ENCODE measurements at regions not wholly inside any gene's neighbourhood (a gene's known extent, or its start where the extent isn't known, plus 50 kb on each side); places are given as distances from the start of the nearest gene placed in this dataset.

DNA sequence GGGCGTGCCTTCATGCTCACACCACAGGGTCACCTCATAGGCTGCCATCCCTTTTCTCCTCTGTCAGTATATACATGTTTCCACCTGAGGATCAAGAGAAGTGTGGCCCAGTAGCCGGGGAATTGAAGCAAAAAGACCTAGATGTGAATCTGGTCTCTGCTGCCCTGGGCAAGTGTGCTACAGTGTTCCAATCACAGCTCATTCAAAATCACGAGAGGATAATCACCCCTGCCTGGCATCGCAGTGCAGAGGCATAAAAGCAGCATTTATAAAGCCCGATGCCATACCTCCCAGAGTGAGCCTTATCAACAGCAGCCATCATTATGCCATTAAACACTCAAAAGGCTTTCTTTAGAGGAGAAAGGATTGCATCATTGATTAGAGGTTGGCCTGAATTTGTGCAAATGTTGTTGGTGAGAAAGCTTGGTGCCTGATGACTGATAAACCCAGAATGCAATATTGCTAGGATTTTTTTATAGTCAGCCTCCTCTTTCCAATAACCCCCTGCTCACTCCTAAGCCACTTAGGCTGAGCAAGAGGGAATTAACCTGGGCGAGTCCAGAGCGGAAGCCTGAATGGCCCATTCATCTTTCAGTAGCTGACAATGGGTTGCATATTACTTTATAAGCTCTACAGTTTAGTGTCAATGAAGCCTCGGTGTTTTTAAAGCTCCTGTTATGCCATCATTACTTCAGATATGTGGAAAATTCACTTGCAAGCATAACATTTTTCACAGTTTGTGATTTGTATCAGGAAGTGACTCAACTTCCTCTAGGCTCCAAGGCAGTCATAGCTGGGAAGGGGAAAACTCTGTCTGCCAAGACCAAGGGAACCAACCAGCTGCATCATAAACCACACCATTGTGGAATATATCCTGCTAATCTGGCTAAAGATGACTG, 92.5 kb upstream of the NXT1 start:
- Mint-ChIP-seq H3K27me3 (ENCODE audit: unreplicated experiment) (peaks cover 4% of the 10 kb centered on the region), H3K4me3 (ENCODE audit: unreplicated experiment) (no peak overlapping the region), H3K36me3 (ENCODE audit: unreplicated experiment) (no peaks in the 10 kb centered on the region), H3K27ac (ENCODE audit: unreplicated experiment) (no peak overlapping the region), H3K9me3 (ENCODE audit: unreplicated experiment) (no peaks in the 10 kb centered on the region), H3K4me1 (ENCODE audit: low read depth, unreplicated experiment) (no peaks in the 10 kb centered on the region)
- TF ChIP-seq, protein P1, sequence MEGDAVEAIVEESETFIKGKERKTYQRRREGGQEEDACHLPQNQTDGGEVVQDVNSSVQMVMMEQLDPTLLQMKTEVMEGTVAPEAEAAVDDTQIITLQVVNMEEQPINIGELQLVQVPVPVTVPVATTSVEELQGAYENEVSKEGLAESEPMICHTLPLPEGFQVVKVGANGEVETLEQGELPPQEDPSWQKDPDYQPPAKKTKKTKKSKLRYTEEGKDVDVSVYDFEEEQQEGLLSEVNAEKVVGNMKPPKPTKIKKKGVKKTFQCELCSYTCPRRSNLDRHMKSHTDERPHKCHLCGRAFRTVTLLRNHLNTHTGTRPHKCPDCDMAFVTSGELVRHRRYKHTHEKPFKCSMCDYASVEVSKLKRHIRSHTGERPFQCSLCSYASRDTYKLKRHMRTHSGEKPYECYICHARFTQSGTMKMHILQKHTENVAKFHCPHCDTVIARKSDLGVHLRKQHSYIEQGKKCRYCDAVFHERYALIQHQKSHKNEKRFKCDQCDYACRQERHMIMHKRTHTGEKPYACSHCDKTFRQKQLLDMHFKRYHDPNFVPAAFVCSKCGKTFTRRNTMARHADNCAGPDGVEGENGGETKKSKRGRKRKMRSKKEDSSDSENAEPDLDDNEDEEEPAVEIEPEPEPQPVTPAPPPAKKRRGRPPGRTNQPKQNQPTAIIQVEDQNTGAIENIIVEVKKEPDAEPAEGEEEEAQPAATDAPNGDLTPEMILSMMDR (IDR thresholded peaks at IDR 0.05; ENCODE audit: partially characterized antibody, unreplicated experiment) = no peak
- DNase-seq = no peak

DNA sequence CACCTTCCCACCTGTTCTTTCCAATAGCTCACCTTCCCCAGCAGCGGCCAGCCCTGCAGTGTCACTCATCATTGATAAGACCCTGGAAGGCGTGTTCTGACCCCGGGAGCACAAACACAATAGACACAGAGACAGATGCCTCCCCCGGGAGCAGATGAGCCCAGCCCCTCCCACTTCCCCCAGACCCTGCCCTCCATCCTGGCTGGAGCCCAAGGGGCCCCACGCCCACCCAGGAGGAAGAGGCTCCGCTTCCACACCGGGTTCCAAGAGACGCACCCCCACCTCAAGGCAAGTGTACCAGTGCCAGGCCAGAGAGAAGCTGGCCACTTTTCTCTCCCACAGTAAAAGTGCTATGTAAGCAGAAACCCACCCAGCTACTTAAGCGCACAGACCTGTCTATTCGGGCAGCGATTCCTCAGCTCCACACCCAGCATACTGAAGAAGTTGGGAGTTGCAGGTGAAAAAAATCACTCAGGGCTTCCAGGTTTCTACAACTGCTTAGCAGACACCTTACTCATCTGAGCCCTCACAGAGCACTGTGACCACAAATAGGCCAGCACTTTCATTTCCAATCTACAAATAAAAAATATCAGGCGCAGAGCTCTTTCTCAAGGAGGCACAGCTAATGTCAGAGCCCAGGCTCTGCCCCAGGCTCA, 93.4 kb upstream of the NXT1 start:
- Mint-ChIP-seq H3K9me3 (ENCODE audit: unreplicated experiment) (no peaks in the 10 kb centered on the region), H3K4me1 (ENCODE audit: low read depth, unreplicated experiment) (no peaks in the 10 kb centered on the region), H3K4me3 (ENCODE audit: unreplicated experiment) (no peak overlapping the region), H3K27me3 (ENCODE audit: unreplicated experiment) (peaks cover 4% of the 10 kb centered on the region), H3K27ac (ENCODE audit: unreplicated experiment) (no peak overlapping the region), H3K36me3 (ENCODE audit: unreplicated experiment) (no peaks in the 10 kb centered on the region)
- TF ChIP-seq, protein P1 (IDR thresholded peaks at IDR 0.05; ENCODE audit: partially characterized antibody, unreplicated experiment) = no peak
- DNase-seq = no peak

DNA sequence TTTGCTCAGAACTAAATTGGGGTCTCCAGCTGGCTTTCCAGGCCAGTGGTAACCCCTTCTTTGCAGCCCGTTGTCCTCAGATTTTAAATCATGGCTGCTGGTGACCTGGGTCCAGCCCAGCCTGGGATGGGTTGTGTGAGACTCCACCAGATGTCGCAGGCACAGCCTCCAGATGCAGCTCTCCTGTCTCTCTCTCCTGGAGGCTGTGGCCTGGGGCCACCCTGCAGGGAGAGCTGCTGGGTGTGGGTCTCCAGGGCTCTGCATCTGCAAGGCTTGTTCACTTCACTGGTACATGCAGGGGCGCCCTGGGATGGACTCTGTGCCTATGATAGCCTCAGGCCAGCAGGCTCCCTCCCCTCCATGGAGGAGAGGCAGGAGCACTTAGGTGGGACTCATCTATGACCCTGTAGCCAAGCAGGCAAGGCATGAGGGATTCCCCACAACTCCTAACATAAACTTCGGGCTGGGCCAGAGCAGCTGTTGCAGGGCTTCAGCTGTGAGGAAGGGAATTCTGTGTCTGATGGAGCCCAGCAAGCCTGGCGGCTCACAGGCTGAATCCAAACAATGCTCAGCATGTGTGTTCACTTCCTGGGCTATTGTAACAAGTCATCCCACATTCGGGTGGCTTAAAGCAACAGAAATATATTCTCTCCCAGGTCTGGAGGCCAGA, 94.7 kb upstream of the NXT1 start:
- no peak overlapping the region for H3K27ac Mint-ChIP-seq (ENCODE audit: unreplicated experiment)
- peaks cover 4% of the 10 kb centered on the region for H3K27me3 Mint-ChIP-seq (ENCODE audit: unreplicated experiment)
- no peaks in the 10 kb centered on the region for H3K4me1 Mint-ChIP-seq (ENCODE audit: low read depth, unreplicated experiment)
- H3K4me3 Mint-ChIP-seq (ENCODE audit: unreplicated experiment) = no peak overlapping the region
- TF ChIP-seq, protein P1 (IDR thresholded peaks at IDR 0.05; ENCODE audit: partially characterized antibody, unreplicated experiment) = no peak
- H3K36me3 Mint-ChIP-seq (ENCODE audit: unreplicated experiment) = no peaks in the 10 kb centered on the region
- DNase-seq = no peak
- H3K9me3 Mint-ChIP-seq (ENCODE audit: unreplicated experiment) = no peaks in the 10 kb centered on the region

DNA sequence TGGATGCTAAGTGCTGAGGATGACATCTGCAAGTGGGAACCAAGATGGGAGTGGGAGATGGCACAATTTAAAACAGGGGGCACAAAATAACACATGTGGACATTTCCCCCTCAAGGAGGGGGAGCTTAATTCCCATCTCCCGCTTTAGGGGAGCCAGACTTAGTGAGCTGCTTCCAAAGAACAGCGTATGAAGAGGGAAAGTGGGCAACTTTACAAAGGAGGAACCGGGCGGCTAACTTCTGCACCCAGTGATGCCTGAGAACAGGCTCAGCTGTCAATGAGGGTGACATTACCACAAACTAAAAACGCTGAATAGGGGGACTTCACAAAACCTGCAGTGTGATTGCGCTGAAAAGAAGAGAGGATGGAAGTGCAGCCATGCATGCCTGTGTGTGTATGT, 95.5 kb upstream of the NXT1 start:
- H3K9me3 Mint-ChIP-seq (ENCODE audit: unreplicated experiment) = no peaks in the 10 kb centered on the region
- H3K27ac Mint-ChIP-seq (ENCODE audit: unreplicated experiment) = no peak overlapping the region
- H3K27me3 Mint-ChIP-seq (ENCODE audit: unreplicated experiment) = peaks cover 4% of the 10 kb centered on the region
- DNase-seq = no peak
- H3K4me3 Mint-ChIP-seq (ENCODE audit: unreplicated experiment) = no peak overlapping the region
- TF ChIP-seq, protein P1 (IDR thresholded peaks at IDR 0.05; ENCODE audit: partially characterized antibody, unreplicated experiment) = no peak
- no peaks in the 10 kb centered on the region for H3K4me1 Mint-ChIP-seq (ENCODE audit: low read depth, unreplicated experiment)
- H3K36me3 Mint-ChIP-seq (ENCODE audit: unreplicated experiment) = no peaks in the 10 kb centered on the region

Data from glutamatergic neuron (in vitro differentiated cells).